ENCODE measurements at regions not wholly inside any gene's neighbourhood (a gene's known extent, or its start where the extent isn't known, plus 50 kb on each side); places are given as distances from the start of the nearest gene placed in this dataset.

- TF ChIP-seq CTCF (IDR thresholded peaks at IDR 0.05 in 4 of 5, conservative IDR thresholded peaks at IDR 0.05 in 1 of 5) (no peak), POLR2A (IDR thresholded peaks at IDR 0.05) (no peak)
Measured at GRCh38 chr13:44807449-44808034, 181.7 kb downstream of the NUFIP1 start.
